Subcutaneous abdominal adipose tissue (tissue), 5 donors: ENCODE measurements at regions not wholly inside any gene's neighbourhood (a gene's known extent, or its start where the extent isn't known, plus 50 kb on each side); places are given as distances from the start of the nearest gene placed in this dataset.

Experiments
- H3K27ac ChIP-seq: one replicate; pipeline ENCODE4 v1.7.0; 2013; ENCODE audit warnings: low read depth, mild to moderate bottlenecking, inconsistent platforms, low read length, moderate library complexity
- H3K27me3 ChIP-seq, 5 donors: one replicate each; pipeline ENCODE4 v1.7.0; 2013; ENCODE audit warnings: low read length in 5 of 5, inconsistent platforms in 1 of 5; ENCODE audit not compliant: control insufficient read depth in 5 of 5, insufficient read depth in 4 of 5
- H3K36me3 ChIP-seq, 5 donors: one replicate each; pipeline ENCODE4 v1.7.0; 2013; ENCODE audit warnings: low read length in 5 of 5; ENCODE audit not compliant: control insufficient read depth in 5 of 5, insufficient read depth in 5 of 5
- H3K4me1 ChIP-seq, 5 donors: one replicate each; pipeline ENCODE4 v1.7.0; 2013; ENCODE audit warnings: low read length in 5 of 5, mild to moderate bottlenecking in 3 of 5, moderate library complexity in 1 of 5; ENCODE audit not compliant: control insufficient read depth in 5 of 5, insufficient read depth in 5 of 5
- H3K4me3 ChIP-seq, 5 donors: one replicate each; pipeline ENCODE4 v1.7.0; 2013; ENCODE audit warnings: low read length in 5 of 5, low read depth in 1 of 5
- H3K9ac ChIP-seq, 5 donors: one replicate each; pipeline ENCODE4 v1.7.0; 2013; ENCODE audit warnings: low read length in 5 of 5, mild to moderate bottlenecking in 4 of 5, moderate library complexity in 3 of 5
- H3K9me3 ChIP-seq, 5 donors: one replicate each; pipeline ENCODE4 v1.7.0; 2013; ENCODE audit warnings: low read length in 5 of 5; ENCODE audit not compliant: control insufficient read depth in 5 of 5
- donor health status: healthy.
- donor health status: healthy.
- donor health status: healthy.
- donor health status: healthy.
- donor health status: healthy.

- Histone ChIP-seq H3K36me3 (no peaks in the 10 kb centered on the region), H3K27me3 (peaks cover 0 to 24% (median 12%) of the 10 kb centered on the region in 5 donors), H3K27ac (no peak overlapping the region), H3K9ac (no peak overlapping the region), H3K9me3 (peaks cover 0 to 4% (median 0%) of the 10 kb centered on the region in 5 donors), H3K4me1 (peaks cover 0 to 29% (median 15%) of the 10 kb centered on the region in 5 donors), H3K4me3 (no peak overlapping the region)
Observed at GRCh38 chrX:40262157-40263013, 164.6 kb upstream of the BCOR start.

GRCh38 chrX:40261833-40262156, 164.0 kb upstream of the BCOR start:
- no peak overlapping the region for H3K27ac ChIP-seq
- H3K9me3 ChIP-seq: peaks cover 0 to 4% (median 0%) of the 10 kb centered on the region in 5 donors
- H3K4me1 ChIP-seq: peaks cover 0 to 23% (median 9%) of the 10 kb centered on the region in 5 donors
- peaks cover 0 to 24% (median 6%) of the 10 kb centered on the region in 5 donors for H3K27me3 ChIP-seq
- no peaks in the 10 kb centered on the region for H3K36me3 ChIP-seq
- H3K4me3 ChIP-seq: no peak overlapping the region
- no peak overlapping the region for H3K9ac ChIP-seq

- no peak overlapping the region for H3K27ac ChIP-seq
- no peak overlapping the region for H3K4me3 ChIP-seq
- H3K27me3 ChIP-seq: peaks cover 0 to 20% (median 6%) of the 10 kb centered on the region in 5 donors
Observed at GRCh38 chrX:40260146-40260747, 162.5 kb upstream of the BCOR start.

GRCh38 chrX:40258909-40259308, 161.2 kb upstream of the BCOR start:
- H3K36me3 ChIP-seq: no peaks in the 10 kb centered on the region
- H3K27ac ChIP-seq: no peak overlapping the region
- H3K4me3 ChIP-seq: no peak overlapping the region
- no peak overlapping the region for H3K9ac ChIP-seq
- peaks cover 0 to 12% (median 6%) of the 10 kb centered on the region in 5 donors for H3K27me3 ChIP-seq
- H3K9me3 ChIP-seq: peaks cover 0 to 4% (median 0%) of the 10 kb centered on the region in 5 donors
- peaks cover 0 to 18% (median 5%) of the 10 kb centered on the region in 5 donors for H3K4me1 ChIP-seq

More at GRCh38 chrX:40260146-40260747, 162.5 kb upstream of the BCOR start:
- peaks cover 0 to 4% (median 0%) of the 10 kb centered on the region in 5 donors for H3K9me3 ChIP-seq
- H3K36me3 ChIP-seq: no peaks in the 10 kb centered on the region
- H3K4me1 ChIP-seq: peaks cover 0 to 18% (median 5%) of the 10 kb centered on the region in 5 donors
- no peak overlapping the region for H3K9ac ChIP-seq

- Histone ChIP-seq H3K4me1 (no peaks in the 10 kb centered on the region), H3K9ac (no peak overlapping the region)
Observed at GRCh38 chrX:40253771-40254170, 156.0 kb upstream of the BCOR start.

GRCh38 chrX:40249582-40249981, 151.8 kb upstream of the BCOR start:
- peaks cover 0 to 8% (median 0%) of the 10 kb centered on the region in 5 donors for H3K4me1 ChIP-seq
- no peak overlapping the region for H3K9ac ChIP-seq
- H3K9me3 ChIP-seq: peaks cover 0 to 3% (median 0%) of the 10 kb centered on the region in 5 donors
- peaks cover 0 to 18% (median 7%) of the 10 kb centered on the region in 5 donors for H3K27me3 ChIP-seq
- no peak overlapping the region for H3K27ac ChIP-seq
- no peak overlapping the region for H3K4me3 ChIP-seq
- H3K36me3 ChIP-seq: no peaks in the 10 kb centered on the region

More at GRCh38 chrX:40253771-40254170, 156.0 kb upstream of the BCOR start:
- no peaks in the 10 kb centered on the region for H3K36me3 ChIP-seq
- peaks cover 0 to 3% (median 0%) of the 10 kb centered on the region in 5 donors for H3K9me3 ChIP-seq
- H3K27ac ChIP-seq: no peak overlapping the region
- no peak overlapping the region for H3K4me3 ChIP-seq
- peaks cover 0 to 8% (median 2%) of the 10 kb centered on the region in 5 donors for H3K27me3 ChIP-seq

GRCh38 chrX:40248822-40249221, 151.1 kb upstream of the BCOR start:
- Histone ChIP-seq H3K27me3 (peaks cover 1 to 18% (median 7%) of the 10 kb centered on the region in 5 donors), H3K27ac (no peak overlapping the region), H3K4me1 (peaks cover 0 to 8% (median 0%) of the 10 kb centered on the region in 5 donors), H3K9ac (no peak overlapping the region), H3K9me3 (peaks cover 0 to 2% (median 0%) of the 10 kb centered on the region in 5 donors), H3K4me3 (no peak overlapping the region), H3K36me3 (no peaks in the 10 kb centered on the region)

GRCh38 chrX:40247848-40248622, 150.3 kb upstream of the BCOR start:
- Histone ChIP-seq H3K9ac (no peak overlapping the region), H3K27ac (no peak overlapping the region), H3K4me3 (no peak overlapping the region), H3K27me3 (peaks cover 7 to 18% (median 10%) of the 10 kb centered on the region in 5 donors), H3K36me3 (no peaks in the 10 kb centered on the region), H3K4me1 (peaks cover 0 to 8% (median 0%) of the 10 kb centered on the region in 5 donors), H3K9me3 (no peaks in the 10 kb centered on the region)

- Histone ChIP-seq H3K27ac (no peak overlapping the region), H3K4me1 (peaks cover 0 to 8% (median 0%) of the 10 kb centered on the region in 5 donors), H3K9me3 (no peaks in the 10 kb centered on the region), H3K27me3 (peaks cover 7 to 18% (median 11%) of the 10 kb centered on the region in 5 donors), H3K36me3 (no peaks in the 10 kb centered on the region), H3K4me3 (no peak overlapping the region), H3K9ac (no peak overlapping the region)
Observed at GRCh38 chrX:40247382-40247781, 149.6 kb upstream of the BCOR start.
